ENCODE measurements at regions not wholly inside any gene's neighbourhood (a gene's known extent, or its start where the extent isn't known, plus 50 kb on each side); places are given as distances from the start of the nearest gene placed in this dataset.

GRCh38 chr10:7100032-7100702, 310.7 kb downstream of the SFMBT2 start:
- no peak overlapping the region for H3K9ac ChIP-seq (ENCODE audit: low read length)
- ATAC-seq (no peak), DNase-seq (ENCODE audit: low read depth, low spot score) (no peak)
- H4K20me1 ChIP-seq (ENCODE audit: insufficient read depth) = no peaks in the 10 kb centered on the region
- no peaks in the 10 kb centered on the region for H3K36me3 ChIP-seq (ENCODE audit: control insufficient read depth in 1 of 2, insufficient read depth in 2 of 2, low read length in 2 of 2)
- no peaks in the 10 kb centered on the region for H3K79me2 ChIP-seq (ENCODE audit: insufficient read depth, low read length)
- H3K9me2 ChIP-seq (ENCODE audit: insufficient read depth) = no peaks in the 10 kb centered on the region
- BruUV-seq (replicated peaks) = no TSS peak
- no peak overlapping the region for H3K4me2 ChIP-seq (ENCODE audit: low read length)
- H3K4me3 ChIP-seq (replicated peaks in 1 of 2; ENCODE audit: low read depth in 1 of 2, low read length in 2 of 2) = no peak overlapping the region
- TF ChIP-seq ELF1 (IDR thresholded peaks at IDR 0.05; ENCODE audit: borderline replicate concordance, low read depth) = no peak
- no peak for TF ChIP-seq CTCF (IDR thresholded peaks at IDR 0.05 in 2 of 3, conservative IDR thresholded peaks at IDR 0.05 in 1 of 3; ENCODE audit: borderline replicate concordance in 1 of 3, insufficient read depth in 1 of 3, low read depth in 2 of 3, low read length in 2 of 3)
- no peak for TF ChIP-seq MAX (IDR thresholded peaks at IDR 0.05)
- TF ChIP-seq RAD21 (IDR thresholded peaks at IDR 0.05; ENCODE audit: low read depth) = no peak
- no peak for TF ChIP-seq POLR2AphosphoS5 (IDR thresholded peaks at IDR 0.05; ENCODE audit: low read depth, low read length)
- TF ChIP-seq EZH2phosphoT487 (IDR thresholded peaks at IDR 0.05; ENCODE audit: borderline replicate concordance) = no peak
- TF ChIP-seq ZNF274 (IDR thresholded peaks at IDR 0.05; ENCODE audit: low read depth, low read length) = no peak
- TF ChIP-seq JUND (IDR thresholded peaks at IDR 0.05) = no peak
- TF ChIP-seq POLR2A (IDR thresholded peaks at IDR 0.05; ENCODE audit: borderline replicate concordance, extremely low read depth, insufficient read depth, insufficient read length) = no peak
- TF ChIP-seq EGR1 (IDR thresholded peaks at IDR 0.05; ENCODE audit: low read depth) = no peak
- TF ChIP-seq SRF (IDR thresholded peaks at IDR 0.05; ENCODE audit: low read depth) = no peak
- no peak for TF ChIP-seq FOSL1 (IDR thresholded peaks at IDR 0.05; ENCODE audit: low read depth)
- TF ChIP-seq EZH2 (IDR thresholded peaks at IDR 0.05) = no peak
- no peak for TF ChIP-seq ATF3 (IDR thresholded peaks at IDR 0.05)
- TF ChIP-seq CEBPB (IDR thresholded peaks at IDR 0.05; ENCODE audit: low read depth) = no peak
- TF ChIP-seq TCF7L2 (IDR thresholded peaks at IDR 0.05; ENCODE audit: borderline replicate concordance, extremely low read depth, insufficient read depth, insufficient read length) = no peak
- TF ChIP-seq REST (IDR thresholded peaks at IDR 0.05; ENCODE audit: low read depth) = no peak
- TF ChIP-seq YY1 (IDR thresholded peaks at IDR 0.05; ENCODE audit: extremely low read depth, insufficient replicate concordance, low read depth, low read length) = no peak
- ChIA-PET POLR2A (no interaction called here), CTCF (no interaction called here), RAD21 (ENCODE audit: low non-redundant PET in 1 of 2, low total read pairs in 2 of 2, uncharacterized antibody in 2 of 2, unreplicated experiment in 2 of 2) (no interaction called here)
- H3K9me3 ChIP-seq (ENCODE audit: control insufficient read depth in 1 of 2, insufficient read depth in 1 of 2, low read depth in 1 of 2, low read length in 2 of 2) = no peaks in the 10 kb centered on the region
- H3K27me3 ChIP-seq (ENCODE audit: insufficient read depth, low read length) = no peaks in the 10 kb centered on the region; the same call in 1 of the 2 replicates
- H3K27ac ChIP-seq (ENCODE audit: low read depth, low read length) = no peak overlapping the region
- H2AFZ ChIP-seq (ENCODE audit: low read depth, low read length, poor library complexity, severe bottlenecking) = no peak overlapping the region
- no peaks in the 10 kb centered on the region for H3K4me1 ChIP-seq (ENCODE audit: control insufficient read depth in 1 of 2, insufficient read depth in 2 of 2, low read length in 2 of 2)
- intact Hi-C loops (cut with micrococcal nuclease) = no loop called here

Measured in HCT116 (cell line).